D721Med (cell line): ENCODE measurements at regions not wholly inside any gene's neighbourhood (a gene's known extent, or its start where the extent isn't known, plus 50 kb on each side); places are given as distances from the start of the nearest gene placed in this dataset.
A peak's percentile ranks its signal among the peaks of the same experiment; 100 is the strongest.

Experiments
- DNase-seq: peaks from one replicate; pipeline ENCODE4 v3.0.0; 2011; ENCODE audit warnings: low spot score; ENCODE audit not compliant: insufficient read length
- FAIRE-seq: peaks from 2 replicates; lab custom pipeline; 2011; peaks lifted over from hg19 to GRCh38; lab: Jason Lieb, UNC
- CTCF ChIP-seq: IDR thresholded peaks from 2 replicates; pipeline ENCODE4 v1.5.1; 2012; ENCODE audit warnings: mild to moderate bottlenecking, control low read depth; ENCODE audit not compliant: insufficient read depth; ENCODE audit errors: missing control alignments

- DNase-seq = no peak
- no peak for TF ChIP-seq CTCF
- FAIRE-seq = no peak
These were observed 56.8 kb upstream of the FAM181A start for GRCh38 chr14:93870377-93870776.

GRCh38 chr14:93869427-93869826 lies 57.7 kb upstream of the FAM181A start:
- no peak for FAIRE-seq
- no peak for TF ChIP-seq CTCF
- no peak for DNase-seq

- DNase-seq (no peak), FAIRE-seq (no peak)
- TF ChIP-seq CTCF = no peak
These were observed 59.0 kb upstream of the FAM181A start for GRCh38 chr14:93868165-93868564.

- no peak for TF ChIP-seq CTCF
- no peak for DNase-seq
- no peak for FAIRE-seq
These were observed 64.9 kb upstream of the FAM181A start for GRCh38 chr14:93862265-93862664.

GRCh38 chr14:93861836-93862235 lies 65.3 kb upstream of the FAM181A start:
- DNase-seq (peak; percentile 52), FAIRE-seq (peak; percentile 70)
- no peak for TF ChIP-seq CTCF

- FAIRE-seq (no peak), DNase-seq (no peak)
- no peak for TF ChIP-seq CTCF
These were observed 67.2 kb upstream of the FAM181A start for GRCh38 chr14:93859957-93860356.

- no peak for DNase-seq
- no peak for TF ChIP-seq CTCF
- FAIRE-seq = no peak
These were observed 68.2 kb upstream of the FAM181A start for GRCh38 chr14:93858896-93859295.
